Thyroid gland (tissue), 4 donors: ENCODE measurements at regions not wholly inside any gene's neighbourhood (a gene's known extent, or its start where the extent isn't known, plus 50 kb on each side); places are given as distances from the start of the nearest gene placed in this dataset.

Experiments used
- CTCF ChIP-seq, 6 experiments: fragments of 200-600 bp in 3 of 6; fragments of 450-650 bp in 3 of 6; sonication (generic) in 3 of 6; IDR thresholded peaks; one replicate each; pipeline ENCODE4 v1.5.1; 2016 to 2019; ENCODE audit warnings: antibody characterized with exemption in 6 of 6, mild to moderate bottlenecking in 2 of 6, inconsistent platforms in 1 of 6, moderate library complexity in 1 of 6
- POLR2A ChIP-seq, 2 donors: fragments of 450-650 bp; IDR thresholded peaks; one replicate each; pipeline ENCODE4 v1.6.1; 2017; ENCODE audit warnings: antibody characterized with exemption in 2 of 2, mild to moderate bottlenecking in 2 of 2, moderate library complexity in 1 of 2

- no peak for TF ChIP-seq CTCF (IDR thresholded peaks at IDR 0.05)
- TF ChIP-seq POLR2A (IDR thresholded peaks at IDR 0.05) = no peak
Observed at GRCh38 chr10:2942938-2943337, 124.4 kb upstream of the PFKP start.
